H9 (cell line): ENCODE measurements at regions not wholly inside any gene's neighbourhood (a gene's known extent, or its start where the extent isn't known, plus 50 kb on each side); places are given as distances from the start of the nearest gene placed in this dataset.

Experiments
- DNase-seq: peaks from one replicate; pipeline ENCODE4 v3.0.0-alpha.2; 2017
- H2AFZ ChIP-seq: one replicate; pipeline ENCODE4 v1.6.1; 2013; ENCODE audit warnings: mild to moderate bottlenecking, low read length, control low read depth, moderate library complexity
- H2AK5ac ChIP-seq: 2 replicates; pipeline ENCODE4 v1.6.1; 2013; ENCODE audit warnings: low read length, control low read depth, mixed read lengths; ENCODE audit not compliant: insufficient read length
- H2BK120ac ChIP-seq: one replicate; pipeline ENCODE4 v1.6.1; 2013; ENCODE audit warnings: low read depth, mild to moderate bottlenecking, low read length, control low read depth, inconsistent platforms; ENCODE audit not compliant: poor library complexity, severe bottlenecking
- H2BK12ac ChIP-seq: 2 replicates; pipeline ENCODE4 v1.6.1; 2013; ENCODE audit warnings: low read length, control low read depth, mixed read lengths, low read depth; ENCODE audit not compliant: insufficient read length
- H2BK15ac ChIP-seq: 2 replicates; pipeline ENCODE4 v1.6.1; 2013; ENCODE audit warnings: low read depth, low read length, control low read depth
- H2BK20ac ChIP-seq: one replicate; pipeline ENCODE4 v1.6.1; 2013; ENCODE audit warnings: low read depth, mild to moderate bottlenecking, low read length, control low read depth, inconsistent platforms; ENCODE audit not compliant: poor library complexity, severe bottlenecking
- H2BK5ac ChIP-seq: 2 replicates; pipeline ENCODE4 v1.6.1; 2013; ENCODE audit warnings: low read length, control low read depth, mixed read lengths; ENCODE audit not compliant: insufficient read length
- H3K14ac ChIP-seq: 2 replicates; pipeline ENCODE4 v1.6.1; 2013; ENCODE audit warnings: low read length, control low read depth; ENCODE audit not compliant: insufficient read depth
- H3K18ac ChIP-seq: 2 replicates; pipeline ENCODE4 v1.6.1; 2013; ENCODE audit warnings: low read depth, mild to moderate bottlenecking, mixed read lengths, low read length, control low read depth; ENCODE audit not compliant: insufficient read length
- H3K23ac ChIP-seq: 2 replicates; pipeline ENCODE4 v1.6.1; 2013; ENCODE audit warnings: low read length, control low read depth, mixed read lengths, low read depth; ENCODE audit not compliant: insufficient read length
- H3K23me2 ChIP-seq: 2 replicates; pipeline ENCODE4 v1.6.1; 2013; ENCODE audit warnings: low read depth, mild to moderate bottlenecking, mixed read lengths, low read length, control low read depth; ENCODE audit not compliant: insufficient read length, poor library complexity, severe bottlenecking
- H3K27ac ChIP-seq: 2 replicates; pipeline ENCODE4 v1.5.1; 2013; ENCODE audit warnings: low read length, control low read depth, mixed read lengths, low read depth; ENCODE audit not compliant: insufficient read length
- H3K27me3 ChIP-seq: 2 replicates; pipeline ENCODE4 v1.6.1; 2013; ENCODE audit warnings: low read length, control low read depth, inconsistent platforms; ENCODE audit not compliant: insufficient read depth
- H3K4ac ChIP-seq: 2 replicates; pipeline ENCODE4 v1.6.1; 2013; ENCODE audit warnings: low read depth, mild to moderate bottlenecking, control low read depth, inconsistent platforms, low read length, moderate library complexity
- H3K4me1 ChIP-seq: 2 replicates; pipeline ENCODE4 v1.6.1; 2013; ENCODE audit warnings: low read length, control low read depth, inconsistent platforms; ENCODE audit not compliant: insufficient read depth
- H3K4me2 ChIP-seq: 2 replicates; pipeline ENCODE4 v1.6.1; 2013; ENCODE audit warnings: low read length, control low read depth, mixed read lengths; ENCODE audit not compliant: insufficient read length, insufficient read depth
- H3K56ac ChIP-seq: 2 replicates; pipeline ENCODE4 v1.6.1; 2013; ENCODE audit warnings: low read depth, mild to moderate bottlenecking, mixed read lengths, low read length, control low read depth; ENCODE audit not compliant: insufficient read length
- H3K79me1 ChIP-seq: 2 replicates; pipeline ENCODE4 v1.6.1; 2013; ENCODE audit warnings: low read depth, mild to moderate bottlenecking, moderate library complexity, low read length, control low read depth, inconsistent platforms; ENCODE audit not compliant: insufficient read depth, poor library complexity, severe bottlenecking
- H3K79me2 ChIP-seq: 2 replicates; pipeline ENCODE4 v1.6.1; 2013; ENCODE audit warnings: low read length, control low read depth, inconsistent platforms; ENCODE audit not compliant: insufficient read depth
- H3K9ac ChIP-seq: 2 replicates; pipeline ENCODE4 v1.6.1; 2013; ENCODE audit warnings: low read length, control low read depth, mixed read lengths; ENCODE audit not compliant: insufficient read length; ENCODE audit errors: extremely low read depth
- H3K9me3 ChIP-seq: one replicate; pipeline ENCODE4 v1.6.1; 2013; ENCODE audit warnings: low read depth, low read length, inconsistent platforms; ENCODE audit not compliant: control insufficient read depth
- H3T11ph ChIP-seq: one replicate; pipeline ENCODE4 v1.6.1; 2013; ENCODE audit warnings: mild to moderate bottlenecking, low read length, control low read depth, inconsistent platforms
- H4K20me1 ChIP-seq: one replicate; pipeline ENCODE4 v1.6.1; 2013; ENCODE audit not compliant: control insufficient read depth, insufficient read length, insufficient read depth
- H4K5ac ChIP-seq: 2 replicates; pipeline ENCODE4 v1.6.1; 2013; ENCODE audit warnings: low read depth, mild to moderate bottlenecking, mixed read lengths, low read length, control low read depth; ENCODE audit not compliant: insufficient read length
- H4K8ac ChIP-seq: replicated peaks from 2 replicates; pipeline ENCODE4 v1.6.1; 2013; ENCODE audit warnings: low read length, control low read depth, mixed read lengths, low read depth; ENCODE audit not compliant: insufficient read length
- H4K91ac ChIP-seq: 2 replicates; pipeline ENCODE4 v1.6.1; 2013; ENCODE audit warnings: low read depth, mild to moderate bottlenecking, moderate library complexity, mixed read lengths, low read length, control low read depth; ENCODE audit not compliant: insufficient read length
- H3K27ac Mint-ChIP-seq, 3 experiments: 2 replicates in 2 of 3; 3 replicates in 1 of 3; pipeline ENCODE4 v1.8.0; 2020 to 2021; ENCODE audit warnings: mixed read lengths in 3 of 3, mild to moderate bottlenecking in 1 of 3, moderate library complexity in 1 of 3
- H3K27me3 Mint-ChIP-seq: 2 replicates; pipeline ENCODE4 v1.8.0; 2021; ENCODE audit warnings: low read depth, mild to moderate bottlenecking, moderate library complexity, mixed read lengths
- H3K36me3 Mint-ChIP-seq, 3 experiments: 2 replicates in 2 of 3; 3 replicates in 1 of 3; pipeline ENCODE4 v1.8.0; 2020 to 2021; ENCODE audit warnings: low read depth in 3 of 3, mixed read lengths in 3 of 3; ENCODE audit not compliant: insufficient read depth in 1 of 3
- H3K4me1 Mint-ChIP-seq, 2 experiments: 2 replicates each; pipeline ENCODE4 v1.8.0; 2020; ENCODE audit warnings: mixed read lengths in 2 of 2
- H3K4me3 Mint-ChIP-seq, 2 experiments: 2 replicates in 1 of 2; 3 replicates in 1 of 2; pipeline ENCODE4 v1.8.0; 2020 to 2021; ENCODE audit warnings: mild to moderate bottlenecking in 2 of 2, mixed read lengths in 2 of 2, moderate library complexity in 1 of 2
- H3K9me3 Mint-ChIP-seq, 2 experiments: 2 replicates in 1 of 2; 3 replicates in 1 of 2; pipeline ENCODE4 v1.8.0; 2020; ENCODE audit warnings: mild to moderate bottlenecking in 2 of 2, mixed read lengths in 2 of 2, moderate library complexity in 1 of 2
- WGBS: extraction: QIAGEN DNeasy Blood & Tissue Kit; methylation state at CpG from one replicate; pipeline ENCODE4 v1.1.7; 2013; ENCODE audit warnings: missing lambda C conversion rate, low lambda C conversion rate, mixed read lengths; ENCODE audit not compliant: insufficient read length; ENCODE audit errors: extremely low coverage; 5-methylcytosine and 5-hydroxymethylcytosine counted together
- TF ChIP-seq, protein P1 (sequence below): fragments of 200-600 bp; sonication (generic); conservative IDR thresholded peaks from 3 replicates; pipeline ENCODE4 v1.8.0; 2021; ENCODE audit warnings: antibody characterized with exemption, mild to moderate bottlenecking

- Histone ChIP-seq H3K4me2 (no peak overlapping the region), H3K23me2 (no peaks in the 10 kb centered on the region), H3K23ac (no peak overlapping the region), H2BK120ac (no peak overlapping the region), H2BK12ac (no peak overlapping the region), H3K79me1 (no peaks in the 10 kb centered on the region), H2BK20ac (no peak overlapping the region), H4K91ac (no peak overlapping the region), H3K9ac (no peak overlapping the region), H4K5ac (no peak overlapping the region), H3T11ph (no peak overlapping the region), H3K27ac (no peak overlapping the region), H2AFZ (no peak overlapping the region), H3K56ac (no peak overlapping the region), H3K9me3 (no peaks in the 10 kb centered on the region), H2AK5ac (no peak overlapping the region), H2BK5ac (no peak overlapping the region), H3K18ac (no peak overlapping the region), H3K14ac (no peak overlapping the region), H2BK15ac (no peak overlapping the region), H3K4me1 (no peaks in the 10 kb centered on the region), H3K79me2 (no peaks in the 10 kb centered on the region), H4K20me1 (peaks cover 2% of the 10 kb centered on the region), H4K8ac (no peak overlapping the region), H3K27me3 (no peaks in the 10 kb centered on the region), H3K4ac (no peak overlapping the region)
- TF ChIP-seq, protein P1, sequence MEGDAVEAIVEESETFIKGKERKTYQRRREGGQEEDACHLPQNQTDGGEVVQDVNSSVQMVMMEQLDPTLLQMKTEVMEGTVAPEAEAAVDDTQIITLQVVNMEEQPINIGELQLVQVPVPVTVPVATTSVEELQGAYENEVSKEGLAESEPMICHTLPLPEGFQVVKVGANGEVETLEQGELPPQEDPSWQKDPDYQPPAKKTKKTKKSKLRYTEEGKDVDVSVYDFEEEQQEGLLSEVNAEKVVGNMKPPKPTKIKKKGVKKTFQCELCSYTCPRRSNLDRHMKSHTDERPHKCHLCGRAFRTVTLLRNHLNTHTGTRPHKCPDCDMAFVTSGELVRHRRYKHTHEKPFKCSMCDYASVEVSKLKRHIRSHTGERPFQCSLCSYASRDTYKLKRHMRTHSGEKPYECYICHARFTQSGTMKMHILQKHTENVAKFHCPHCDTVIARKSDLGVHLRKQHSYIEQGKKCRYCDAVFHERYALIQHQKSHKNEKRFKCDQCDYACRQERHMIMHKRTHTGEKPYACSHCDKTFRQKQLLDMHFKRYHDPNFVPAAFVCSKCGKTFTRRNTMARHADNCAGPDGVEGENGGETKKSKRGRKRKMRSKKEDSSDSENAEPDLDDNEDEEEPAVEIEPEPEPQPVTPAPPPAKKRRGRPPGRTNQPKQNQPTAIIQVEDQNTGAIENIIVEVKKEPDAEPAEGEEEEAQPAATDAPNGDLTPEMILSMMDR = no peak
- Mint-ChIP-seq H3K9me3 (no peaks in the 10 kb centered on the region), H3K4me3 (no peak overlapping the region), H3K36me3 (no peaks in the 10 kb centered on the region), H3K27ac (0 out of 7 replicates have a peak overlapping the region, but pooled peaks of 1 of the 3 experiments have one; percentile 75), H3K4me1 (peaks cover 0 to 3% of the 10 kb centered on the region in 2 experiments; a peak in 2 of 4 replicates), H3K27me3 (no peaks in the 10 kb centered on the region)
- no CpG with 5 or more reads among the region's 6 CpGs for WGBS
- DNase-seq = no peak
Observed at GRCh38 chr14:34363733-34364134, 98.3 kb downstream of the SPTSSA start.
